K562 (cell line): ENCODE measurements at regions not wholly inside any gene's neighbourhood (a gene's known extent, or its start where the extent isn't known, plus 50 kb on each side); places are given as distances from the start of the nearest gene placed in this dataset.

ENCODE experiments used
- ATAC-seq: fragments of 200-7000 bp; cut with Tn5 transposase; 3 replicates; pipeline ENCODE4 v1.9.1; 2020; ENCODE audit warnings: moderate library complexity
- BruUV-seq: library from RNA; stranded (reverse); fragments of 400-500 nt; replicated peaks from 2 replicates; lab custom pipeline; 2021; lab: Mats Ljungman, UMichigan
- CTCF ChIA-PET: fragments of 300-600 bp; formaldehyde crosslinking; extraction: SDS; loops from one replicate; lab custom pipeline; 2021; ENCODE audit warnings: low intra/inter-chr PET ratio; lab: Yijun Ruan, JAX
- POLR2A ChIA-PET: fragments of 300-600, 350-650 bp; sonication (Branson Sonifier 250); formaldehyde crosslinking; extraction: SDS; loops from one replicate; lab custom pipeline; 2021; ENCODE audit warnings: antibody characterized with exemption, inconsistent platforms; lab: Yijun Ruan, JAX
- DNase-seq, 4 experiments: peaks; one replicate each; pipeline versions ENCODE4 v3.0.0 to v3.0.0-alpha.2; 2011 to 2018; ENCODE audit warnings: low spot score in 3 of 4, mixed read lengths in 3 of 4; ENCODE audit errors: extremely low read depth in 1 of 4
- FAIRE-seq: peaks from 2 replicates; lab custom pipeline; 2011; peaks lifted over from hg19 to GRCh38; lab: Jason Lieb, UNC
- H2AFZ ChIP-seq: 2 replicates; pipeline ENCODE4 v1.6.0; 2011; ENCODE audit warnings: low read depth, low read length, control low read depth, inconsistent platforms
- H3K27ac ChIP-seq: fragments of 200-600 bp; 3 replicates; pipeline ENCODE4 v1.8.0; 2011; ENCODE audit warnings: low read depth, mild to moderate bottlenecking, control low read depth, inconsistent platforms, low read length, moderate library complexity, mixed read lengths; ENCODE audit errors: extremely low read depth
- H3K27me3 ChIP-seq, 2 experiments: fragments of 300-600 bp in 1 of 2; 2 replicates in 1 of 2; 3 replicates in 1 of 2; pipeline versions ENCODE4 v1.6.0 to v1.8.0; 2011; ENCODE audit warnings: inconsistent platforms in 2 of 2, low read length in 2 of 2, mild to moderate bottlenecking in 1 of 2, mixed read lengths in 1 of 2, moderate library complexity in 1 of 2; ENCODE audit not compliant: control insufficient read depth in 2 of 2, insufficient read depth in 2 of 2
- H3K36me3 ChIP-seq: fragments of 300-600 bp; 3 replicates; pipeline ENCODE4 v1.8.0; 2011; ENCODE audit warnings: mild to moderate bottlenecking, low read length, inconsistent platforms; ENCODE audit not compliant: control insufficient read depth, insufficient read depth
- H3K4me1 ChIP-seq, 2 experiments: fragments of 200-600 bp in 1 of 2; replicated peaks in 1 of 2; 2 replicates in 1 of 2; 3 replicates in 1 of 2; pipeline versions ENCODE4 v1.5.1 to v1.8.0; 2011; ENCODE audit warnings: inconsistent platforms in 2 of 2, low read length in 2 of 2, mild to moderate bottlenecking in 1 of 2, mixed read lengths in 1 of 2, moderate library complexity in 1 of 2; ENCODE audit not compliant: control insufficient read depth in 2 of 2, insufficient read depth in 2 of 2
- H3K4me2 ChIP-seq: 2 replicates; pipeline ENCODE4 v1.6.1; 2011; ENCODE audit warnings: low read length, control low read depth, inconsistent platforms, mixed read lengths; ENCODE audit not compliant: insufficient read depth
- H3K4me3 ChIP-seq: fragments of 200-600 bp; sonication (generic), shearing (Covaris generic); 2 replicates; pipeline ENCODE4 v1.5.1; 2016; ENCODE audit warnings: control low read depth, inconsistent platforms
- H3K79me2 ChIP-seq: fragments of 200-600 bp; 3 replicates; pipeline ENCODE4 v1.8.0; 2011; ENCODE audit warnings: low read length, inconsistent platforms; ENCODE audit not compliant: control insufficient read depth, insufficient read depth
- H3K9ac ChIP-seq, 2 experiments: 2 replicates each; pipeline versions ENCODE4 v1.6.0 to v1.6.1; 2011; ENCODE audit warnings: low read depth in 2 of 2, low read length in 2 of 2, control low read depth in 1 of 2, inconsistent platforms in 1 of 2, mild to moderate bottlenecking in 1 of 2, mixed read lengths in 1 of 2; ENCODE audit not compliant: insufficient read depth in 1 of 2
- H3K9me1 ChIP-seq: one replicate; pipeline ENCODE4 v1.6.0; 2011; ENCODE audit warnings: inconsistent platforms, mild to moderate bottlenecking, low read length, moderate library complexity; ENCODE audit not compliant: control insufficient read depth, insufficient read depth
- H3K9me3 ChIP-seq: replicated peaks from 2 replicates; pipeline ENCODE4 v1.5.1; 2011; ENCODE audit warnings: low read depth, low read length, inconsistent platforms; ENCODE audit not compliant: control insufficient read depth, insufficient read depth
- H4K20me1 ChIP-seq: replicated peaks from 2 replicates; pipeline ENCODE4 v1.6.1; 2011; ENCODE audit warnings: low read length, inconsistent platforms, mixed read lengths; ENCODE audit not compliant: control insufficient read depth, insufficient read depth
- FOXJ2 ChIP-seq: fragments of 200-800 bp; sonication (Bioruptor generic); IDR thresholded peaks from 2 replicates; pipeline ENCODE4 v1.6.1; 2016; ENCODE audit warnings: missing genetic modification characterization, missing compliant biosample characterization
- MAFG ChIP-seq: fragments of 450-650 bp; conservative IDR thresholded peaks from 2 replicates; pipeline ENCODE4 v1.6.1; 2016; ENCODE audit warnings: missing genetic modification characterization, missing compliant biosample characterization
- TCFL5 ChIP-seq: fragments of 250-450 bp; sonication (Bioruptor Pico); conservative IDR thresholded peaks from 2 replicates; pipeline ENCODE4 v1.6.1; 2021; ENCODE audit warnings: mild to moderate bottlenecking, moderate library complexity, matching md5 sums
- ZBTB12 ChIP-seq: fragments of 250-450 bp; sonication (Bioruptor Pico); IDR thresholded peaks from 2 replicates; pipeline ENCODE4 v1.4.0; 2020
- ZNF121 ChIP-seq: sonication (generic); formaldehyde crosslinking; conservative IDR thresholded peaks from 2 replicates; pipeline ENCODE4 v1.8.0; 2022; ENCODE audit warnings: missing genetic modification reagents
- WGBS: fragments of 100-300 bp; shearing (Covaris generic); methylation state at CpG from one replicate; pipeline ENCODE4 v1.1.6; 2016; ENCODE audit warnings: low coverage, mixed read lengths; ENCODE audit not compliant: insufficient coverage; ENCODE audit errors: missing lambda C conversion rate; 5-methylcytosine and 5-hydroxymethylcytosine counted together
- in situ Hi-C: fragments of 300-500 bp; cut with MboI; formaldehyde crosslinking; loops from 4 replicates; pipeline ENCODE4 v1.15.0; 2018; ENCODE audit warnings: inconsistent platforms, mixed read lengths
- intact Hi-C: fragments of 100-400 bp; cut with micrococcal nuclease; formaldehyde crosslinking; loops from 2 replicates; pipeline ENCODE4 v1.14.2; 2022

- no peaks in the 10 kb centered on the region for H4K20me1 ChIP-seq
- no peaks in the 10 kb centered on the region for H3K4me1 ChIP-seq
- H3K27me3 ChIP-seq: no peaks in the 10 kb centered on the region
- in situ Hi-C loops: no loop called here
- no peak for ATAC-seq
- H3K4me2 ChIP-seq: no peak overlapping the region
- H3K9ac ChIP-seq: no peak overlapping the region
- TF ChIP-seq TCFL5 (CRISPR knock-in tag): no peak
- TF ChIP-seq FOXJ2 (tag): no peak
- TF ChIP-seq ZNF121 (CRISPR knock-in tag): no peak
- no peak for TF ChIP-seq ZBTB12 (CRISPR knock-in tag)
- no peak for TF ChIP-seq MAFG (tag)
- WGBS: no CpG with 5 or more reads among the region's 6 CpGs
- ChIA-PET POLR2A (no interaction called here), CTCF (no interaction called here)
- no peaks in the 10 kb centered on the region for H3K79me2 ChIP-seq
- H3K4me3 ChIP-seq: no peak overlapping the region
- no peak for FAIRE-seq
- DNase-seq: no peak
- no peaks in the 10 kb centered on the region for H3K36me3 ChIP-seq
- no peaks in the 10 kb centered on the region for H3K9me1 ChIP-seq
- no peak overlapping the region for H3K27ac ChIP-seq
- H2AFZ ChIP-seq: no peak overlapping the region
- intact Hi-C loops: no loop called here
- no TSS peak for BruUV-seq
- H3K9me3 ChIP-seq: no peaks in the 10 kb centered on the region
Measured at GRCh38 chr9:25207402-25208195, 470.6 kb downstream of the TUSC1 start.
